ENCODE measurements at regions not wholly inside any gene's neighbourhood (a gene's known extent, or its start where the extent isn't known, plus 50 kb on each side); places are given as distances from the start of the nearest gene placed in this dataset.
"Not testable (repeated sequence)": the region's sequence is repeated elsewhere in the genome, so short reads cannot be mapped to it uniquely, and the experiment has no call there.

DNA sequence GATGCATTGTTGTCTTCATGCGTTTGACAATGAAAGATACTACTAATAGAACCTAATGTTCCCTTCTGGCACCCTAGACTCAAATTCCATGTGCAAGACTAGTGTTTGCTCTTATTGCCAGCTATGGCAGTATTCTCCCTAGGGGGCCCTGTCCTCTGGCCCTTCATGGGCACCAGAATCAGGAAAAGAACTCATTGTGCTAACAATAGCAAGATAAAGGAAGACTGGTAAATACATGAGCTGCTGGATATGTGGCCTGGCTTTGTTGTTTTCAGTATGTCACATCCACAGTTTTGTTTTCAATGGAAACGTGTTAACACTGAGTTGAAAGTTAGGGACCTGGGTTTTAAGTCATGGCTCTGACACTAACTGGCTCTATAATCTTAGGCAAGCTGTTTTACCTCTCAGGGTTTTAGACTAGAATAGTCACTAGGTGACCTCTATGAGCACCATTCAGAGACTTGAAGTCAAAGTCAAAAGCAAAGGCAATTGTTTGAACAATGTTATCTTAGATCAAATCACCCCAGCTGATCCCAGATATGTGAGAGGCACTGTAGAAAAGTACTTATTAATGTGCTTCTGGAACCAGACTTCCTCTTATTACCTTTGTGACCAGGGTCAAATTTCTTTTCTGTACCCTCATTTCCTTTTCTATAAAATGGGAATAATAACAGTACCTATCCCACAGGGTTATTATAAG is 253.7 kb upstream of the DIAPH2 start:
- no peak for DNase-seq (ENCODE audit: low spot score)

DNA sequence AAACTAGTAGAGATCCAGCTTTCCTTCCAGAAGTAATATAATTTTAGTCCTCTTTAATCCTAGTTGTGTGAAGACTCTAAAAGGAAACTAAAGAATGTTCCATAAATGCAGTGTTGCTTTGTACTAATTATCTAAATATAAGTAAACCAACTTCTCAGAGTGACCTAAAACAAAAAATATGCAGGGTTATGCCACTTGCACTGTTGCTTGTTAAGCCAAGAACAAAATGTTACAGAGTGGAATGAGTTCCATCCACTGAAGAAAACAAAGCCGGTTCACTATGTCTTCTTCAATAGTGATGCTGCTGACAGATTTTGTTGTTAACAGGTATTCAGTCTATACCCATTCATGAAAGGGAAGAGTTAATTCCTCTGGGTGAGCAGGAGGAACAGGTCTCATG is 252.0 kb upstream of the DIAPH2 start:
- DNase-seq (ENCODE audit: low spot score): no peak

DNA sequence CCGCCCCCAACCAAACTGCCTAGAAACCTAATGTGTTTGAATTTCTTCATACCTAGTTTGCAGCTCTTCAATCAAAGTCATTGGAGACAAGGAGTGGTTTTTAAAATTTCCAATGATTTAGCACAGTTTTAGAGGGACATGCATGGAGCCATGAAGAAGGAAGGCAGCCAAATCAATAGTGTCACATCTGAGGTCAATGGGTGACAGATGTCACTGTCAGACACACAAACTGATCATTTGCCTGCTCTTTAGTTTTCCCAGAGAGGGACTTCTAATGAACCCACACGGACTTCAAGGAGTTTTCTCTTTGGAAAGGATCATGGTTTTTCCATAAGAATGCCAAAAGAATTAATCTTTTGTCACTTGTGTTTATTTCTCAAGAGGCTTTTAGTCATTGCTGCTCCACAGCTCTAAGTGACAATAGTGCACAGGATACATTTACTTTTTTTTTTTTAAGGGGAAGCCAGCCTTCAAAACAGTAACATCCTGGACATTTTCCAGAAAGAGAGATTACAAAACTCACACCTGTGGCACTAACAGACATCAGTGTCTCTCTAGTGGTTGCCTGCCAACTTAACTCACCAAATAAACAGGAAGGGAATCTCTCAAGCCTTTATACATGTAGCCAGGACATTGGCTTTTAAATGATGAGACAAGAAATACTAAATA is 251.1 kb upstream of the DIAPH2 start:
- no peak for DNase-seq (ENCODE audit: low spot score)

DNA sequence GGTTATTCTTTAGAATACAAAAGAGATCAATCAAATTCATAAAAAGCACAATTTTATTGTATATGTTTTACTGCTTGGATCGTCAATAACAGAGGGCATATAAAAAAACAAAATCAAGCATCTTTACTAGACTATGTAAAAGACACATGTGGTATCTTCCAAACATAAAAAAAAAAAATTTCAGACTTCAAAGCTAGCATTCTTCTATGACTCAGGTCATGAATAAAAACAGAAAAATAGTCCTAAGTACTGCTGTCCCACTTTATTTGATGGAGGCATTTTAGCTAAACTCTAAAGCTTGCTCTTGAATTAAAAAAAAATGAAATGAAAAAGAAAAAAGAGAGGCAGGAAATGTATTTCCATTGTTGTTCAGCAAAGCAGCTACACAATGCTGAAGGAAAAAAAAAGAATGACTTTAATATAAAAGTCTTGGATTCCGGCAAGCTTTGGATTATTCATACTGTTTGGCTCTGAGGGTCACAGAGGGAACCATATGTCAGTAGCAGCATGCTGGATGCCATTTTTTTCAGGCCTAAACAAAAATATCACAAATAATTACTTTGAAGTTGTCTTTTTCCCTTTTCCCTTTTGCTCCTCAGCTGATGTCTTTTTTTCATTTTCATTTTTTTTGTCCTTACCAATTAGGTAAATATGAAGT is 249.1 kb upstream of the DIAPH2 start:
- no peak for DNase-seq (ENCODE audit: low spot score)

DNA sequence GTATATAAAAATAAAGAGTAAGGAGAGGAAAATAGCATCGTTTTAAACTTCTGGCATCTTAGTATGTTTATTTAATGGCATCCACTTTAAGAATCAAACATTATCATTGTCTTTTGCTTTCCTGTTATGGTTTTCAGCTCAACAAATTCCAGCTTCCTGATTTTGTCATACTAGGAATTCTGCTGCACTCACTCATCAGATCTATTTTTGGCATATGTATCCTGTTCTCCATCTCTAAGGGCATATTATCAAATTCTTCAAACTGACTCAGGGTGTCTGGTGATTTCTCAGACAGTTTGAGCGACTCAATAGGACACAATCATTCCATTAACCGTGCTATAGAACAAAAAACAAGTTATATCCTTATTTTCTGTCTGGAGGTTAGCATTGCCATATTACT is 248.5 kb upstream of the DIAPH2 start:
- DNase-seq (ENCODE audit: low spot score): no peak

DNA sequence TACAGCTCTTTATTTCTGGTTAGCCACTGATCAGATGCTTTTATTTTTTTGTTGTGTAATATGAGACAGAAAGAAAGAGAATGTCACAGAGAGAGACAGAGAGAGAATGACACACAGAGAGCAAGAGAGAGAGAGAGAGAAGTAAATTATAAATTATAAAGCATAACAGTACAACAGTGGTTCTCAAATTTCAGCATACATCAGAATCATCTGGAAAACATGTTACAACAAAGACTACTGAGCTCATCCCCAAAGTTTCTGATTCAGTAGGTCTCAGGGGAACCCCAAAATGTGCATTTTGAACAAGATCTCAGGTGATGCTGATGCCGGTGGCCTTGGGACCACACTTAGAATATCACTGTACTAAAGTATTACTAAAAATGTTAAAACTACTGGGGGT is 245.8 kb upstream of the DIAPH2 start:
- DNase-seq (ENCODE audit: low spot score): no peak

DNA sequence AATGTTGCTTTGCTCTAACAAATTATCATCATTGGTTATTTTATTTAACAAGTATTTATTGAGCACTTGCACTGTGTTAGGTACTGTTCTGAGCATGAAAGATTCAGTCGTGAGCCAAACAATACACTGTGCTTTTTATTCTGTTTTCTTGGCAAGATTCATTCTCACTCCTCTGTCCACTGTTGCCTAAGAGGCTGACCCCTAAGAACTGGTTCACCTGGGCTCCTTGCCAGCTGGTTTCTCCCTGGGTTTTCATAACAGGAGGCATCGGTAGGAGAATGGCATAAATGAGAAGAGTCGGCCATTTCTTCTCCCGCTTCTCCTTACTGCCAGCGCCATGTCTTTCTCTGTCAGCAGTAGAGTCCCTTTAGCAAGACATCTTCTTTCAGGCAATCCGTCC is 243.7 kb upstream of the DIAPH2 start:
- DNase-seq (ENCODE audit: low spot score): no peak

DNA sequence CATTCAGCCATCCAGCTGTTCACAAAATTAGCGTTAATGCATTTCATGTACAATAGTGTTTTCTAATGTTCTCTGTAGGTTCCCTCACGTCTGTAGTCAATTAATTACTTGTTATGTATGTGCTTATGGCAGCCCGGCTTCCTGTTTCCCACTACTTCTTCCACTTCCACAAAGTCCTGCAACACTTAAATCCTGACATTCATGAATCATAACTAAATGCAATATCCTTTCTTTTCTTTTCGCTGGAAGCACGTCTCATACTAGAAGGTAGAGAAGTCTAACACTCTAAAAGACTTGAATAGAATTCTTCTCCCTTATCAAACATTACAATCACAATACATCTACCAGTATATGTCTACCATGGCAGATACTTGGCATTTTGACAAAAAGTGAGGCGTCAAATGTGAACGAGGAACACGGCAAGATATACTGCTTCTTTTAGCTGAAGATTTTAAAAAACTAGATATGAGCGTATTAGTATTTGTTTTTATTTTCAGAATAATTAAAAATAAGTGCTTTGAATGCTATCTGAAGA is 239.0 kb upstream of the DIAPH2 start:
- no peak for DNase-seq (ENCODE audit: low spot score)

DNA sequence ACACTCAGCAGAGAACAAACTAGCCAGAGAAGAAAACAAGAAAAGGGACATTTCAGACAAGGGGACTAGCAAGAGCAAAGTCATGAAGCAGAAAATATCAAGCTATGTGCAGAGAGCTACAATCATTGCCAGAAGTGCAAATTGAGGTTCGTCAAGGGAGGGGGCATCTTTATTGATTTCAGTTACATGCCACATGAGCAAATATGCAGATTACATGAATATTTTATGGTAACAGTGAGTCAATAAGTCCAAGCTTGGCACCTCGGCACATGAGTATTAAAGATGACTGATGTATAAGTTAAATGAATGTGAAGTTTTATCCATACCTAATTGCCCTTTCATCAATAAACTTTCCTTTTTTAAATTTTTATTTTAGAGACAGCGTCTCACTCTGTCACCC is 238.1 kb upstream of the DIAPH2 start:
- no peak for DNase-seq (ENCODE audit: low spot score)

DNA sequence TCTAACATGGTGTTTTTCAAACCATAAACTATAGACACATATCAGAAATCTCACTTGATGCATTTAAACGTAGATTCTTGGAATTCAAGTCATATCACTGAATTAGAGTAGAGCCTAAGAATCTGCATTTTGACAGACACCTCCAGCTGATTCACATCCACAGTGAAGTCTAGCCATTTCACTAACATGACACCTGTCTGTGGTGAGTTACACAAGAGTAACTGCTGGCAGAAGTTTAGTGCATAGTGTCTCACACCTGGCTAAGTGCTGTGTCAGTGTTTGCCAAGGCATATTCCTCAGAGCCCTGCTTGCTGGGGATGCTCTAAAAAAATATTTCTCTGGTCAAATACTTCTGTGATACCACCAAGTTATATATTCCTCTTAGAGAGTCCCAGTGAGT is 237.5 kb upstream of the DIAPH2 start:
- no peak for DNase-seq (ENCODE audit: low spot score)

DNA sequence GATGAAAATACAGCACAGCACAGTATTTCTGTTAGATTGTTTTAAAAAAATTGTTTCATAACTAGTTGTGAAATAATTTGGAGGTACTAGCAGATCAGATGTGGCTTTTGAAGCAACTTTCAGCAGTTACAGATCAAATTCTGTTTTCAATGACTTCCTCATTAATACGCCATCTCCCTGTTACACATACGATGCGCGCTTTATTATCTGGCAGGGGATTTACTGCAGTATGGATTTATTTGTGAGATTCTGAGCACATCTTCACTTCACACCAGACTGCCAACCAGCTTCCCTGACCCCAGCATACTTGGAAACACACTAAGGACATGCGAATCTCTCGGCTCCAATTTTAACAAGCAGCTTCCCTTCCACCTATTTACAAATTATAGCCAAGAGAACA is 235.5 kb upstream of the DIAPH2 start:
- no peak for DNase-seq (ENCODE audit: low spot score)

DNA sequence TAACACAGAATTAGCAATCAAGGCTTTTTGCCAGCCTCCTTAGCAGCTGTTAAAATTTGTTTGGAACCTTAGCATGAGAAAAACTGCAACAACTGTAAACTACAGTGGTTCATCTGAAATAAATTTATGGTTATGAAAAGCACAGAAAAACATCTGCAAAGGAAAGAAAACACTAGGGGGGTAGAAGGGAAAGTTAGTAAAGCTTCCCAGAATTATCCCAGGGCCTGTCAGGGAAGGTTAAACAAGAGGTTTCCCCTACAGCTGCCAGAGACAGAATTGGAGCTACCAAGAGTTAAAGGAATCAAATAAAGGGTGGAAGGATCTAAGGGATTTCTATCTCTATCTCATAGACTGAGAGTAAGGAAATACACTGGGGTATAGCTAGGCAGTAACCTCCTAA is 234.7 kb upstream of the DIAPH2 start:
- DNase-seq (ENCODE audit: low spot score): no peak

DNA sequence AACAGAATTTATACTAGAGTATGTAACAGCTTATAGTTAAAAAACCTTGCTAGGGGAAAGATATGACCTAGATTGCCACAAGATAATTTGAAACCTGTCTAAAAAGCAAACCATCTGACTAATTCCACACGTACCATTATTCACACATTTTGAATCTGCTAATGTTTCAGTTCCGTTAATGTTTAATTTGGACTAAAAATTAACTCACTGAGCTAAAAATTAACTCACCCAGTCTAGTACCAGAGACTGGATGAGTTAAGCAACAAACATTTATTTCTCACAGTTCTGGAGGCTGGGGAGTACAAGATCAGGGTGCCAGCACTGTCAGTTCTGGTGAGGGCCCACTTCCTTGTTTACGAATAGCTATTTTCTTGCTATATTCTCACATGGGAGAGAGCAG is 231.5 kb upstream of the DIAPH2 start:
- no peak for DNase-seq (ENCODE audit: low spot score)

DNA sequence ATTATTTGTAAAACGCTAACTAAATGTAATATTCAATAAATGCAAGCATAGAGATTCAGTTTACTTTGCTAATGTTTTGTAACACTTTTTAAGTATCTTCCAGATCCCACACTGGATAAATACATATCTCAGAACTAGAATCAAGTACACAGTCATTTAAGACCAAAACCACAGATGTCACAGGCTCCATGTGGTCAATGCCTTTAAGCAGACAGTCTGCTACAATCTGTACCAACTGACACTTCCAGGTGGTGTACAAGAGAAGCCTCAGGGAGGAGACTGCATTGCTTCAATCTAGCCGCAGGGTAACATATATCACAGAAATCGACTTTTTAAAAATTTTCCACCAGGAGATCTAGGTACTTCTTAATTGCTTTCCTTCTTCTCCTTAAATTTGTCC is 229.6 kb upstream of the DIAPH2 start:
- no peak for DNase-seq (ENCODE audit: low spot score)

DNA sequence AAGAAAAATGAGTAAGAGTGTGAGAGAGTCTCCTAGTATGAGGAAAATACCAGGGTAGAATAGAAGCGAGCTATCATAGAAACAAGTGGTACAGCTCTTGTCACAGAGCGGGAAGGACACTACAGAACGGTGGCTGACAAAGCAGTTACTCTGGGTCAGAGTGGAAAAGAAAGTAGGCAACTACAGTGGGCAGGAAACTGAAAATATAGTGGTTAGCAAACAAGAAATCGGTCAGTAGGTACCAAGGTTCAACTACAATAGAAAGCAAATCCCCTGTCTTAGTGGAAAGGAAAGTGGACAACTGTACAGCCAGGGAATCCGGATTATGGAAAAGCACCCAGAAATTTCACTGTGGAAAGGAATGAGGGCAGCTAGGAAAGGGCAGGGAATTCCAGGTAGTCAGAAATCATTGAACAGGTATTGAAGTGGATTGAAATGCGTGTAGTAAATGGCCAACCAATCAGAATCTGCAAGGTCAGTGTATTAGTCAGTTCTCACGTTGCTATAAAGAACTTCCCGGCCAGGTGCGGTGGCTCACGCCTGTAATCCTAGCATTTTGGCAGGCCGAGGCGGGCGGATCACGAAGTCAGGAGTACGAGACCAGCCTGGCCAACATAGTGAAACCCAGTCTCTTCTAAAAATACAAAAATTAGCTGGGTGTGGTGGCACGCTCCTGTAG is 219.6 kb upstream of the DIAPH2 start:
- DNase-seq (ENCODE audit: low spot score): no peak

DNA sequence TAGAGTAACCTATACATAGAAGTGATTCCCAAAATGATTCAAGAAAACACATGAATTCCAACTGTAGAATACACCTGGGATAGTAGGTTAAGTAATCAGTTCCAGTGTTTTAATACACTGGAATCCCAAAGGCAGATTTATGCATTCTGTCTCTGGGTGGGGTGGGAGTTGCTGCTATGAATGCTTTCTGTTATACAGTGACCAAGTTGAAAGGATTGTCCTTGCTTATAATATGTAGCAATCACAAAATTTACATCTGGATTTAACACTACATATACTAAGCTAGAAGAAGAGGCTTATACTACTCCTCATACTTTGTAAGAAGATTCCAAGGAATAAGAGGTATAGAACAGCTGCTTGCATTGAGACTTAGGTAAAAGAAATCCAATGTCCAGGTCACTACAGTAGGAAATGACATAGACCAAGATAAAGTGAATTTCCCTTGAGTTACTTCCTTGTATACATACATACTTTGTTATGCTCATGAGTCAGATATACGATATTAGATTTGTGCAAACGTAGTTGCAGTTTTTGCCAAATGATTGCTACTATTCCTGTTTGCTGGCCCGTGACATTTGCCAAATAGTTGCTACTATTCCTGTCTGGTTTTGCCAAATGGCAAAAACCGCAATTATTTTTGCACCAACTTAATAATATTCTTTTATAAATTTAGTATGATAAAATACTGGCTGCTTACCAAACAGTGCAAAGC is 210.5 kb upstream of the DIAPH2 start:
- DNase-seq (ENCODE audit: low spot score): no peak

DNA sequence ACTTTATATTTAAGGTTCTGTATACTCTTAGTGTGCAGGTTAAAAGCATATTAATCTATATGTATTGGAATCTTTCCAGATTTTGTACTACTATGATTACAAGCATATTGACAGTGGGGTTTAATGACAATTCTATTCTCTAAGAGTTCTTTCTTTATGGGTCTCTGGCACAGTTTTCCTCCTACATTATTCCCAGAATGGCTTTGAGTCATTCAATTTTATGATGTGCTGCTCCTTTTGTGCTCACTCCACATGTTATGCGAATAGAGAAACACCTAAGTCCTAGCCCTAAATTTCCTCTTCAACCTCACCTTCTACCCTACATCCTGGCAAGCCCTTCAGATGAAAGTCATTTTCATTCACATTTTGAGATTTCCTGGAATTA is 209.9 kb upstream of the DIAPH2 start:
- no peak for DNase-seq (ENCODE audit: low spot score)

DNA sequence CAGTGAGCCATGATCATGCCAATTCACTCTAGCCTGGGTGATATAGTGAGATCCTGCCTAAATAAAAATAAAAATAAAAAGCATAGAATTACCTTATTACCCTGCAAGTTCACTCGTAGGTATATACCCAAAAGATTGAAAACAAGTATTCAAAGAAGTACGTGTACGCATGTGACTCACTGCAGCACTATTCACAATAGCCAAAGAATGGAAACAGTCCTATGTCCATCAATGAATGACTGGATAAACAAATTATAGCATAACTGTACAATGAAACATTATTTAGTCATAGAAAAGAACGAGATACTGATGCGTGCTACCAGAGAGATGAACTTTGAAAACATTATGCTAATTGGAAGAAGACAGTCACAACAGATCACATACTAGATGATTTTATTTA is 204.6 kb upstream of the DIAPH2 start:
- DNase-seq (ENCODE audit: low spot score): no peak

DNA sequence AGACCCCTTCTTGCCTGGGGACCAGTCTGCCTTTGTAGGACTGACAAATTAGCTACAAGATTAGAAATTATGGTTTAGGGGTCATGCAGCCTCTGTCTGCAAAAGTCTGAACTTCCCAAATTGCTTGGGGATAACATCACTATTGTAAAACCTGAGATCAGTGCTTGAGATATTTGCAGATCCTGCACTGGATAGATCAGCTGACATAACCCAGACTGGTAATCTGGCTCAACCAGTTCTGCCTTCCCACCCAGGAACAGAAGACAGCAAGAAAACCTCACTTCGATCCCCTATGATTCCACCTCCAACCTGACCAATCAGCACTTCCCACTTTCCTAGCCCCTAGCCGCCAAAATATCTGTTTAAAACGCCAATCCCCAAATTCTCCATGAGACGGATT is 202.8 kb upstream of the DIAPH2 start:
- DNase-seq (ENCODE audit: low spot score): no peak

DNA sequence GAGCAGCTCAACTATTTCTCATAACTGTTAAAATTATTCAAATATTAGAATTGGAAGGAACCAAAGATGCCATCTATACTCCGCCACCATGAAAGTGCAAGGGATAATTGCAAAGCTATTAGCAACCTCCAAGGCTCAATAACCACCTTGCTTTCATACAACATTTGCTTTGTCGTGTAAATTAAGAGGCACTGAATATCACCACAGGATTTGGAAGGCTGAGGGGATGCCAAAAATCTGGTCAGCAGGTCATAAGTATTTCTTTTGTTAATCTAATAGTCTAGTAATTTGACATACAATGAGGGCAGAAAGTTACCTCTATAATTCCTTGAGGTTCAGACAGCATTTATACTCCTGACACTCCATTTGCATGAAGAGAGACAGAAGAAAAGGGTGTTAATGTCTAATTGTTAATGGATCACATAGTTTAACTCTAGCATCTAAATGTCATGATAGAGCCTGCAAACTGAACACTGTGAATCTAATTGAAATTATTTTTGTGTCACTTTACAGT is 200.9 kb upstream of the DIAPH2 start:
- DNase-seq (ENCODE audit: low spot score): no peak

DNA sequence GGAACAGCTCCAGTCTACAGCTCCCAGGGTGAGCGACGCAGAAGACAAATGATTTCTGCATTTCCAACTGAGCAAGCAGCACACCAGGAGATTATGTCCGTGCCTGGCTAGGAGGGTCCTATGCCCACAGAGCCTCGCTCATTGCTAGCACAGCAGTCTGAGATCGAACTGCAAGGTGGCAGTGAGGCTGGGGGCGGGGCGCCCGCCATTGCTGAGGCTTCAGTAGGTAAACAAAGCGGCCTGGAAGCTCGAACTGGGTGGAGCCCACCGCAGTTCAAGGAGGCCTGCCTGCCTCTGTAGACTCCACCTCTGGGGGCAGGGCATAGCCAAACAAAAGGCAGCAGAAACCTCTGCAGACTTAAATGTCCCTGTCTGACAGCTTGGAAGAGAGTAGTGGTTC is 198.0 kb upstream of the DIAPH2 start:
- not testable (repeated sequence) for DNase-seq (ENCODE audit: low spot score)

DNA sequence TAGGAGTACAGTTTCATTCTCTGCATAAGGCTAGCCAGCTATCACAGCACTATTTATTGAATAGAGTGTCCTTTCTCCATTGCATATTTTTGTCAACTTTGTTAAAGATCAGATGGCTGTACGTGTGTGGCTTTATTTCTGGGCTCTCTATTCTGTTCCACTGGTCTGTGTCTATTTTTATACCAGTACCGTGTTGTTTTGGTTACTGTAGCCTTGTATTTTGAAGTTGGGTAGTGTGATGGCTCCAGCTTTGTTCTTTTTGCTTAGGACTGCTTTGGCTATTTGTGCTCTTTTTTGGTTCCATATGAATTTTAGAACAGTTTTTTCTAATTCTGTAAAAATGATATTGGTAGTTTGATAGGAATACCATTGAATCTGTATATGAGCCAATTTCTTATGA is 182.1 kb upstream of the DIAPH2 start:
- DNase-seq (ENCODE audit: low spot score): no peak
